ENCODE measurements at regions not wholly inside any gene's neighbourhood (a gene's known extent, or its start where the extent isn't known, plus 50 kb on each side); places are given as distances from the start of the nearest gene placed in this dataset.

- DNase-seq (ENCODE audit: low read depth in 2 of 2) = no peak
Measured at GRCh38 chr5:29296548-29296947, 1896.9 kb upstream of the CDH6 start.

GRCh38 chr5:29277642-29278041, 1915.8 kb upstream of the CDH6 start:
- no peak for DNase-seq (ENCODE audit: low read depth in 2 of 2)

GRCh38 chr5:29276371-29276770, 1917.1 kb upstream of the CDH6 start:
- no peak for DNase-seq (ENCODE audit: low read depth in 2 of 2)

GRCh38 chr5:29263915-29264351, 1929.6 kb upstream of the CDH6 start:
- no peak for DNase-seq (ENCODE audit: low read depth in 2 of 2)

- DNase-seq (ENCODE audit: low read depth in 2 of 2) = no peak
Measured at GRCh38 chr5:29262339-29263123, 1931.0 kb upstream of the CDH6 start.

- no peak for DNase-seq (ENCODE audit: low read depth in 2 of 2)
Measured at GRCh38 chr5:29261213-29261612, 1932.3 kb upstream of the CDH6 start.

- no peak for DNase-seq (ENCODE audit: low read depth in 2 of 2)
Measured at GRCh38 chr5:29252390-29252789, 1941.1 kb upstream of the CDH6 start.

- DNase-seq (ENCODE audit: low read depth in 2 of 2) = no peak
Measured at GRCh38 chr5:29247346-29248028, 1946.0 kb upstream of the CDH6 start.

GRCh38 chr5:29240379-29240778, 1953.1 kb upstream of the CDH6 start:
- no peak for DNase-seq (ENCODE audit: low read depth in 2 of 2)

- no peak for DNase-seq (ENCODE audit: low read depth in 2 of 2)
Measured at GRCh38 chr5:29239606-29240005, 1953.9 kb upstream of the CDH6 start.

- no peak for DNase-seq (ENCODE audit: low read depth in 2 of 2)
Measured at GRCh38 chr5:29238115-29238514, 1955.4 kb upstream of the CDH6 start.

- no peak for DNase-seq (ENCODE audit: low read depth in 2 of 2)
Measured at GRCh38 chr5:29231154-29231553, 1962.3 kb upstream of the CDH6 start.

- DNase-seq (ENCODE audit: low read depth in 2 of 2) = no peak
Measured at GRCh38 chr5:29230591-29230990, 1962.9 kb upstream of the CDH6 start.

- no peak for DNase-seq (ENCODE audit: low read depth in 2 of 2)
Measured at GRCh38 chr5:29229461-29229860, 1964.0 kb upstream of the CDH6 start.

- no peak for DNase-seq (ENCODE audit: low read depth in 2 of 2)
Measured at GRCh38 chr5:29218138-29218537, 1975.3 kb upstream of the CDH6 start.

GRCh38 chr5:29214839-29215238, 1978.6 kb upstream of the CDH6 start:
- DNase-seq (ENCODE audit: low read depth in 2 of 2) = no peak

- no peak for DNase-seq (ENCODE audit: low read depth in 2 of 2)
Measured at GRCh38 chr5:29213475-29213874, 1980.0 kb upstream of the CDH6 start.

- no peak for DNase-seq (ENCODE audit: low read depth in 2 of 2)
Measured at GRCh38 chr5:29208024-29208423, 1985.5 kb upstream of the CDH6 start.

GRCh38 chr5:29203049-29203448, 1990.4 kb upstream of the CDH6 start:
- no peak for DNase-seq (ENCODE audit: low read depth in 2 of 2)

GRCh38 chr5:29197631-29198454, 1995.6 kb upstream of the CDH6 start:
- DNase-seq (ENCODE audit: low read depth in 2 of 2) = no peak

- DNase-seq (ENCODE audit: low read depth in 2 of 2) = no peak
Measured at GRCh38 chr5:29193972-29194371, 1999.5 kb upstream of the CDH6 start.
